WERI-Rb-1 (cell line): ENCODE measurements at regions not wholly inside any gene's neighbourhood (a gene's known extent, or its start where the extent isn't known, plus 50 kb on each side); places are given as distances from the start of the nearest gene placed in this dataset.

ENCODE experiments used
- DNase-seq: peaks from one replicate; pipeline ENCODE4 v3.0.0-alpha.2; 2020
- H3K27ac ChIP-seq: fragments of 250-450 bp; sonication (Bioruptor Pico); 2 replicates; pipeline ENCODE4 v1.5.1; 2020; ENCODE audit warnings: mild to moderate bottlenecking, moderate library complexity
- H3K27me3 ChIP-seq: fragments of 250-450 bp; sonication (Bioruptor Pico); 2 replicates; pipeline ENCODE4 v1.5.1; 2021; ENCODE audit warnings: mild to moderate bottlenecking, low read depth, moderate library complexity; ENCODE audit not compliant: insufficient read depth, severe bottlenecking
- H3K36me3 ChIP-seq: fragments of 250-450 bp; sonication (Bioruptor Pico); 2 replicates; pipeline ENCODE4 v1.5.1; 2020; ENCODE audit warnings: mild to moderate bottlenecking, moderate library complexity
- H3K4me3 ChIP-seq: 2 replicates; pipeline ENCODE4 v1.5.1; 2011; ENCODE audit warnings: low read depth, mild to moderate bottlenecking, control low read depth, low read length
- H3K9me3 ChIP-seq: fragments of 250-450 bp; sonication (Bioruptor Pico); 2 replicates; pipeline ENCODE4 v1.5.1; 2021; ENCODE audit warnings: mild to moderate bottlenecking, moderate library complexity; ENCODE audit not compliant: severe bottlenecking
- TF ChIP-seq, protein P1 (sequence below): IDR thresholded peaks from 2 replicates; pipeline ENCODE4 v1.5.1; 2011; ENCODE audit warnings: low read depth, mild to moderate bottlenecking, control low read depth, inconsistent platforms, low read length

DNA sequence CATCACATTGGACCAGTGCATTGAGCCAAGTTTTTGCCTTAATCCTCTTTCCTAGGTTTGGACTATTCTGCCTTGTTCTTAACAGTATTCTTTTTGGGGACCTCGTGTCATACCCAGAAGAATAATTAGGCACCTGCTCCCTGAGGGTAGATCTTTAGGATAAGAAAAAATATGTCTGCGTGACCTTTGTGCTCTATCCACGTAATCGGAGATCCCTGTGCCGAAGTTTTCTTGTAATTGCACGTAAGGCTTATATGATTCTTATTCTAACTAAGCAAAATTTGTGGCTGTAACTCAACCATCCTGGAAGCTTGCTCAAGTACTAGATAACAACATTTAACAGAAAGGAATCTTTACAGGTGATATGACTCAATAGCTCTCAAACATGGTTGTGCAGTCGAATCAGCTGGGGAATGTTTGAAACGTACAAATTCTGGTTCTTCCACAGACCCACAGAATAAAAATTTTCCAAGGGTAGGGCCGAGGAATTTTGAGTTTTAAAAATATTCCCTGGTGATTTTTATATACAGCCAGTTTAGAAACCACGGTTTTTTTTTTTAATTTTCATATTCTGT, 344.3 kb downstream of the GBA3 start:
- no peak overlapping the region for H3K4me3 ChIP-seq
- TF ChIP-seq, protein P1, sequence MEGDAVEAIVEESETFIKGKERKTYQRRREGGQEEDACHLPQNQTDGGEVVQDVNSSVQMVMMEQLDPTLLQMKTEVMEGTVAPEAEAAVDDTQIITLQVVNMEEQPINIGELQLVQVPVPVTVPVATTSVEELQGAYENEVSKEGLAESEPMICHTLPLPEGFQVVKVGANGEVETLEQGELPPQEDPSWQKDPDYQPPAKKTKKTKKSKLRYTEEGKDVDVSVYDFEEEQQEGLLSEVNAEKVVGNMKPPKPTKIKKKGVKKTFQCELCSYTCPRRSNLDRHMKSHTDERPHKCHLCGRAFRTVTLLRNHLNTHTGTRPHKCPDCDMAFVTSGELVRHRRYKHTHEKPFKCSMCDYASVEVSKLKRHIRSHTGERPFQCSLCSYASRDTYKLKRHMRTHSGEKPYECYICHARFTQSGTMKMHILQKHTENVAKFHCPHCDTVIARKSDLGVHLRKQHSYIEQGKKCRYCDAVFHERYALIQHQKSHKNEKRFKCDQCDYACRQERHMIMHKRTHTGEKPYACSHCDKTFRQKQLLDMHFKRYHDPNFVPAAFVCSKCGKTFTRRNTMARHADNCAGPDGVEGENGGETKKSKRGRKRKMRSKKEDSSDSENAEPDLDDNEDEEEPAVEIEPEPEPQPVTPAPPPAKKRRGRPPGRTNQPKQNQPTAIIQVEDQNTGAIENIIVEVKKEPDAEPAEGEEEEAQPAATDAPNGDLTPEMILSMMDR: no peak

DNA sequence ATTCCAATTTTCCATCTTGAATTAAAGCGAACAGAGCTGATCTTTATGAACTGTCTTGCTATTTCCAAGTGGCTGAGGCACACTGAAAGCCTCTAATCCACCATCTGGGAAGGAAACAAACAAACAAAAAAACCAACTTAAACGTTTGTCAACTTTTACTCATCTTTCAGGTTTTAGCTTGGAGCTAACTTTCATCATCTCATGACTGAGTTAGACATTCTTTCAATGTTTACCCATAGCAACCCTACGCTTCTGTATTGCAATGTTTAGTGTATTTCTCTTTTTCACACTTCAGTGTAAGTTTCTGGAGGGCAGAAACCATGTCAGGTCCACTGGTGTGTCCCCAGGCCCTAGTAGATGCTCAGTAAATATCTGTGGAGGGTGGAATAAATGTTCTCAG, 343.8 kb downstream of the GBA3 start:
- TF ChIP-seq, protein P1: no peak
- no peaks in the 10 kb centered on the region for H3K27me3 ChIP-seq
- H3K4me3 ChIP-seq: no peak overlapping the region
- H3K36me3 ChIP-seq: no peaks in the 10 kb centered on the region
- H3K9me3 ChIP-seq: no peaks in the 10 kb centered on the region
- no peak overlapping the region for H3K27ac ChIP-seq
- DNase-seq: no peak

More for the DNA sequence above, 344.3 kb downstream of the GBA3 start:
- H3K27me3 ChIP-seq: no peaks in the 10 kb centered on the region
- H3K27ac ChIP-seq: no peak overlapping the region
- H3K36me3 ChIP-seq: no peaks in the 10 kb centered on the region
- no peaks in the 10 kb centered on the region for H3K9me3 ChIP-seq
- DNase-seq: no peak

DNA sequence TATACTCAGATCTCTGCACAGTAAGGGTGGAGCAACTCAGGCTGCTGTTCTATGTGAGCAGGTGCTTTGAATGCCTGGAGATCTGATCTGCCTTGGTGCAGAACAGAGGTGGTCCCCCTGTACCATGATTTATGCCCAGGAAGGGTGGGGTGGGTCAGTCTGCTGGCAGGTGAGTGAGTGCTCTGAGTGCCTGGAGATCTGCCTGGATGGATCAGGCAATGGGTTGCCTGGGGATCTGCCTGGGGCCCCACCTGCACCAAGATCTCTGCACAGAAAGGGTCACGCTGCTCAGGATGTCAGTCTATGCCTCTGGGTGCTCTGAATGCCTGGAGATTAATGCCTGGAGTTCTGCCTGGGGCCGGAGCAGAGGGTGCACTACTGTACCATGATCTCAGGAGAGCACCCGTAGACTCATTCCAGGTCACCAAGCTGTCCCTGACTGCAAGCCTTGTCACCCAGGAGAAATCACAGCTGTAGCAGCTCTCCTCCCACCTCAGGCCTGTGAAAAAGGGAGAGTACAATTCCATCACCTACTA, 342.9 kb downstream of the GBA3 start:
- Histone ChIP-seq H3K36me3 (no peaks in the 10 kb centered on the region), H3K27ac (no peak overlapping the region), H3K9me3 (no peaks in the 10 kb centered on the region), H3K27me3 (no peaks in the 10 kb centered on the region), H3K4me3 (no peak overlapping the region)
- TF ChIP-seq, protein P1: no peak
- DNase-seq: no peak

DNA sequence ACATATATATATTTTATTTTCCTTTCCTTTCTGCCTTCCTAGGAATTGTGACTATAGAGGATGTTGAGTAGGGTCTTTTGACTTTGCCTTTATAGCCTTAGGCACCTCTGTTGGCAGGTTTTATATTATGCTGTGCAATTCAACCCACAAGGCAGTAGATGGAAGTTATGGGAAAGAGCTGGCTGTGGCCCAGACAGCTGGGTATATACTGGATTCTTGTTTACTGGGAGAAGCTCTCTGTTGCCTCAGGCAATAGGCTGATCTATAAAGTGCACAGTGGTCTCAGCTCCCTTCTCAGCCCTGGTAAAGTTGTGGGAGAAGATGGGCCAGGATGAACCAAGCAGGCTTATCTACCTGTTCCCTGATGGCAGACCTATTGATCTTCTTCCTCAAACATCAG, 342.0 kb downstream of the GBA3 start:
- no peak overlapping the region for H3K27ac ChIP-seq
- no peak overlapping the region for H3K4me3 ChIP-seq
- no peak for DNase-seq
- TF ChIP-seq, protein P1: no peak
- H3K9me3 ChIP-seq: no peaks in the 10 kb centered on the region
- H3K36me3 ChIP-seq: no peaks in the 10 kb centered on the region
- H3K27me3 ChIP-seq: no peaks in the 10 kb centered on the region

DNA sequence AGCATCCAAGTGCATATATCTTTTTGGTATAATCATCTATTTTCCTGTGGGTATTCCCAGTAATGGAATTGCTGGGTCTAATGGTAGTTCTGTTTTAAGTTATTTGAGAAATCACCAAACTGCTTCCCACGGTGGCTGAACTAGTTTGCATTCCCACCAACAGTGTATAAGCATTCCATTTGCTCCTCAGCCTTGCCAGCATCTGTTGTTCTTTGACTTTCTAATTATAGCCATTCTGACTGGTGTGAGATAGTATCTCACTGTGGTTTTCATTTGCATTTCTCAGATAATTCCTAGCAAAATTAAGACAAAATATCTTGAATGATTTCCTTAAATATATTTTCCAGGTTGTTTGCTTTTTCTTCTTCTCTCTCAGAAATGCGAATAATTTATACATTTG, 341.1 kb downstream of the GBA3 start:
- DNase-seq: no peak
- TF ChIP-seq, protein P1: no peak
- Histone ChIP-seq H3K36me3 (no peaks in the 10 kb centered on the region), H3K27me3 (no peaks in the 10 kb centered on the region), H3K9me3 (no peaks in the 10 kb centered on the region), H3K4me3 (no peak overlapping the region), H3K27ac (no peak overlapping the region)

DNA sequence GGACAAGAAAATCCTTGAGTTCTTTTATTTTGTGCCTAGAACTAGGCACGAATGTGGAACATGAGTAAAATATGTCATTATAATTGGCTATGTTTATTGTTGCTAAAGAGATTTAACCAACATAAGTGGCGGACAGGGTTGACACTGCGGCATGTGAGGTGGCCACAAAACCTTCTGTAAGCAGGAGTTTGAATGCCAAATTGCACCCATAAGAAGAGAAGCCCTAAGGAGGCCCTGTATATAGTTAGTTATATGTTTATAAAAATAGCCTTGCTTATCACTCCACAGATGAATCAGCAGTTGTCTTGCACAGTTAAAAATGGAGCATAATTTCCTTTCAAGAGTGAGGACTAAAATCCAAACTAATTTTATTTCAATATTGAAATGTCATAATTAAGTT, 336.1 kb downstream of the GBA3 start:
- H3K27me3 ChIP-seq: no peaks in the 10 kb centered on the region
- TF ChIP-seq, protein P1: no peak
- DNase-seq: no peak
- no peaks in the 10 kb centered on the region for H3K36me3 ChIP-seq
- H3K9me3 ChIP-seq: no peaks in the 10 kb centered on the region
- no peak overlapping the region for H3K4me3 ChIP-seq
- no peak overlapping the region for H3K27ac ChIP-seq
